H1 (cell line): ENCODE measurements at regions not wholly inside any gene's neighbourhood (a gene's known extent, or its start where the extent isn't known, plus 50 kb on each side); places are given as distances from the start of the nearest gene placed in this dataset.

Source experiments
- CTCF ChIA-PET: fragments of 300-600 bp; sonication (Branson Sonifier 250); formaldehyde crosslinking; loops from one replicate; lab custom pipeline; 2021; ENCODE audit not compliant: partially characterized antibody; lab: Charles Lee
- POLR2A ChIA-PET: fragments of 300-600 bp; sonication (Branson Sonifier 250); formaldehyde crosslinking; loops from one replicate; lab custom pipeline; 2021; ENCODE audit warnings: inconsistent platforms; ENCODE audit not compliant: partially characterized antibody; lab: Charles Lee
- DNase-seq, 2 experiments: peaks; one replicate each; pipeline versions ENCODE4 v3.0.0 to v3.0.0-alpha.2; 2010 to 2022; ENCODE audit warnings: low spot score in 2 of 2, low read depth in 1 of 2, mixed read lengths in 1 of 2
- FAIRE-seq: peaks from 2 replicates; lab custom pipeline; 2011; peaks lifted over from hg19 to GRCh38; lab: Jason Lieb, UNC
- H2AFZ ChIP-seq: 2 replicates; pipeline ENCODE4 v1.8.1; 2012; ENCODE audit warnings: low read length, inconsistent platforms
- H2AK5ac ChIP-seq: 2 replicates; pipeline ENCODE4 v1.6.1; 2013; ENCODE audit warnings: low read depth, low read length
- H2BK120ac ChIP-seq: replicated peaks from 2 replicates; pipeline ENCODE3; 2013; ENCODE audit warnings: low read depth, low read length, inconsistent platforms
- H2BK12ac ChIP-seq: 2 replicates; pipeline ENCODE4 v1.6.1; 2013; ENCODE audit warnings: low read depth, low read length
- H2BK15ac ChIP-seq: 2 replicates; pipeline ENCODE4 v1.6.1; 2013; ENCODE audit warnings: low read length
- H2BK20ac ChIP-seq: 2 replicates; pipeline ENCODE4 v1.6.1; 2013; ENCODE audit warnings: low read length
- H2BK5ac ChIP-seq: 2 replicates; pipeline ENCODE4 v1.6.1; 2013; ENCODE audit warnings: low read depth, low read length
- H3K14ac ChIP-seq: 2 replicates; pipeline ENCODE4 v1.6.1; 2013; ENCODE audit warnings: inconsistent platforms; ENCODE audit not compliant: insufficient read length
- H3K18ac ChIP-seq: 2 replicates; pipeline ENCODE4 v1.6.1; 2013; ENCODE audit warnings: low read length; ENCODE audit errors: extremely low read depth
- H3K23ac ChIP-seq: 2 replicates; pipeline ENCODE4 v1.6.1; 2013; ENCODE audit warnings: inconsistent platforms; ENCODE audit not compliant: insufficient read length
- H3K23me2 ChIP-seq: 2 replicates; pipeline ENCODE4 v1.6.1; 2013; ENCODE audit warnings: low read depth, low read length
- H3K27ac ChIP-seq: 2 replicates; pipeline ENCODE4 v1.6.1; 2011; ENCODE audit warnings: low read depth, low read length, inconsistent platforms
- H3K27me3 ChIP-seq, 4 experiments: replicated peaks in 1 of 4; 1 replicate in 1 of 4; 2 replicates in 3 of 4; pipeline versions ENCODE4 v1.6.1 to v1.8.1; 2011 to 2013; ENCODE audit warnings: low read length in 3 of 4, mild to moderate bottlenecking in 3 of 4, inconsistent platforms in 2 of 4, mixed read lengths in 2 of 4, moderate library complexity in 1 of 4; ENCODE audit not compliant: control insufficient read depth in 3 of 4, insufficient read depth in 3 of 4; ENCODE audit errors: extremely low read depth in 1 of 4
- H3K36me3 ChIP-seq, 4 experiments: 2 replicates each; pipeline versions ENCODE4 v1.6.1 to v1.8.1; 2011 to 2013; ENCODE audit warnings: mild to moderate bottlenecking in 4 of 4, low read length in 3 of 4, moderate library complexity in 2 of 4, control low read depth in 1 of 4, inconsistent platforms in 1 of 4; ENCODE audit not compliant: insufficient read depth in 4 of 4, control insufficient read depth in 2 of 4
- H3K4ac ChIP-seq: replicated peaks from 2 replicates; pipeline ENCODE3; 2013; ENCODE audit warnings: low read length, low read depth, mixed read lengths, inconsistent platforms; ENCODE audit not compliant: insufficient read length
- H3K4me1 ChIP-seq, 4 experiments: replicated peaks in 1 of 4; 1 replicate in 1 of 4; 2 replicates in 3 of 4; pipeline versions ENCODE4 v1.6.1 to v1.8.1; 2011 to 2013; ENCODE audit warnings: low read length in 3 of 4, inconsistent platforms in 2 of 4, mixed read lengths in 1 of 4; ENCODE audit not compliant: insufficient read depth in 4 of 4, control insufficient read depth in 3 of 4
- H3K4me2 ChIP-seq, 2 experiments: 2 replicates each; pipeline versions ENCODE4 v1.6.1 to v1.8.1; 2011 to 2013; ENCODE audit warnings: low read depth in 2 of 2, low read length in 2 of 2, control low read depth in 1 of 2, inconsistent platforms in 1 of 2, mild to moderate bottlenecking in 1 of 2; ENCODE audit not compliant: insufficient read depth in 1 of 2
- H3K4me3 ChIP-seq, 4 experiments: fragments of 200-600, 300-600 bp in 1 of 4; sonication (generic), shearing (Covaris generic), sonication (Bioruptor Twin) in 1 of 4; 2 replicates each; pipeline versions ENCODE4 v1.5.1 to v1.8.1; 2011 to 2016; ENCODE audit warnings: low read length in 4 of 4, low read depth in 3 of 4, control low read depth in 2 of 4, inconsistent platforms in 2 of 4, mild to moderate bottlenecking in 2 of 4, mixed read lengths in 1 of 4, moderate library complexity in 1 of 4; ENCODE audit not compliant: insufficient read depth in 2 of 4; ENCODE audit errors: extremely low read depth in 1 of 4
- H3K56ac ChIP-seq: replicated peaks from 2 replicates; pipeline ENCODE3; 2013; ENCODE audit warnings: low read depth, mild to moderate bottlenecking, mixed read lengths, low read length, inconsistent platforms; ENCODE audit not compliant: insufficient read length
- H3K79me1 ChIP-seq: 2 replicates; pipeline ENCODE4 v1.6.1; 2013; ENCODE audit warnings: low read depth, low read length, control low read depth
- H3K79me2 ChIP-seq, 2 experiments: 2 replicates each; pipeline versions ENCODE4 v1.6.1 to v1.8.1; 2012 to 2013; ENCODE audit warnings: low read length in 2 of 2, mild to moderate bottlenecking in 2 of 2, inconsistent platforms in 1 of 2; ENCODE audit not compliant: insufficient read depth in 2 of 2, control insufficient read depth in 1 of 2
- H3K9ac ChIP-seq, 4 experiments: replicated peaks in 1 of 4; 1 replicate in 1 of 4; 2 replicates in 3 of 4; pipeline versions ENCODE4 v1.6.1 to v1.8.1; 2011 to 2013; ENCODE audit warnings: low read depth in 3 of 4, low read length in 3 of 4, control low read depth in 2 of 4, mild to moderate bottlenecking in 2 of 4, moderate library complexity in 2 of 4, inconsistent platforms in 1 of 4; ENCODE audit errors: extremely low read depth in 1 of 4
- H3K9me3 ChIP-seq, 2 experiments: 2 replicates each; pipeline versions ENCODE4 v1.6.1 to v1.8.1; 2012 to 2013; ENCODE audit warnings: mild to moderate bottlenecking in 2 of 2, moderate library complexity in 2 of 2, control low read depth in 1 of 2, inconsistent platforms in 1 of 2, low read depth in 1 of 2, low read length in 1 of 2, mixed read lengths in 1 of 2; ENCODE audit not compliant: insufficient read depth in 2 of 2
- H4K20me1 ChIP-seq, 2 experiments: replicated peaks in 1 of 2; 2 replicates each; pipeline versions ENCODE3 to v1.8.1; 2011 to 2013; ENCODE audit warnings: inconsistent platforms in 2 of 2, low read length in 2 of 2, mild to moderate bottlenecking in 1 of 2; ENCODE audit not compliant: insufficient read depth in 2 of 2, control insufficient read depth in 1 of 2
- H4K5ac ChIP-seq: 2 replicates; pipeline ENCODE4 v1.6.1; 2013; ENCODE audit warnings: low read length, low read depth, mixed read lengths, inconsistent platforms; ENCODE audit not compliant: insufficient read length
- H4K8ac ChIP-seq: 2 replicates; pipeline ENCODE4 v1.8.0; 2013; ENCODE audit warnings: mild to moderate bottlenecking, moderate library complexity, low read length, inconsistent platforms; ENCODE audit not compliant: insufficient read depth; ENCODE audit errors: extremely low read depth
- H4K91ac ChIP-seq: replicated peaks from 2 replicates; pipeline ENCODE3; 2013; ENCODE audit warnings: low read length, mixed read lengths, inconsistent platforms; ENCODE audit not compliant: insufficient read length
- CBX8 ChIP-seq: fragments of 300-800, 300-1000 bp; sonication (generic); IDR thresholded peaks from 2 replicates; pipeline ENCODE4 v1.7.1; 2016; ENCODE audit warnings: low read depth, low read length, borderline replicate concordance
- CREB1 ChIP-seq: IDR thresholded peaks from 2 replicates; pipeline ENCODE4 v1.6.1; 2012; ENCODE audit warnings: inconsistent platforms
- EGR1 ChIP-seq: IDR thresholded peaks from 2 replicates; pipeline ENCODE4 v1.6.1; 2011; ENCODE audit warnings: low read depth, low read length, borderline replicate concordance
- EP300 ChIP-seq, 2 experiments: IDR thresholded peaks; 1 replicate in 1 of 2; 2 replicates in 1 of 2; pipeline ENCODE4 v1.6.1; 2011 to 2012; ENCODE audit warnings: low read depth in 2 of 2, low read length in 2 of 2, mild to moderate bottlenecking in 2 of 2, borderline replicate concordance in 1 of 2, inconsistent platforms in 1 of 2, moderate library complexity in 1 of 2
- EZH2 ChIP-seq: fragments of 200-600 bp; sonication (generic); IDR thresholded peaks from 2 replicates; pipeline ENCODE4 v1.7.1; 2012; ENCODE audit warnings: low read depth, mild to moderate bottlenecking, moderate library complexity, low read length, inconsistent platforms; ENCODE audit not compliant: severe bottlenecking
- JUND ChIP-seq: IDR thresholded peaks from 2 replicates; pipeline ENCODE4 v1.6.1; 2011; ENCODE audit warnings: mild to moderate bottlenecking, improper control_type of control experiment, low read length
- KDM1A ChIP-seq: fragments of 200-600, 300-600 bp; sonication (generic); IDR thresholded peaks from 2 replicates; pipeline ENCODE4 v1.7.1; 2016; ENCODE audit warnings: mild to moderate bottlenecking, low read length, borderline replicate concordance
- PHF8 ChIP-seq: fragments of 200-600 bp; sonication (generic); conservative IDR thresholded peaks from 2 replicates; pipeline ENCODE4 v1.7.1; 2012; ENCODE audit warnings: low read depth, mild to moderate bottlenecking, inconsistent platforms, low read length, moderate library complexity
- RNF2 ChIP-seq: fragments of 200-900, 300-1000 bp; sonication (generic); IDR thresholded peaks from 2 replicates; pipeline ENCODE4 v1.7.1; 2016; ENCODE audit warnings: borderline replicate concordance, low read depth, mild to moderate bottlenecking, antibody characterized with exemption, low read length; ENCODE audit not compliant: poor library complexity, severe bottlenecking; ENCODE audit errors: missing control alignments
- SP1 ChIP-seq: IDR thresholded peaks from 2 replicates; pipeline ENCODE4 v1.6.1; 2011; ENCODE audit warnings: low read depth, low read length
- SP2 ChIP-seq: IDR thresholded peaks from 2 replicates; pipeline ENCODE4 v1.6.1; 2012; ENCODE audit warnings: mild to moderate bottlenecking, low read length, inconsistent platforms
- TF ChIP-seq, protein P1 (sequence below): IDR thresholded peaks from 2 replicates; pipeline ENCODE4 v1.6.1; 2012; ENCODE audit warnings: inconsistent platforms

DNA sequence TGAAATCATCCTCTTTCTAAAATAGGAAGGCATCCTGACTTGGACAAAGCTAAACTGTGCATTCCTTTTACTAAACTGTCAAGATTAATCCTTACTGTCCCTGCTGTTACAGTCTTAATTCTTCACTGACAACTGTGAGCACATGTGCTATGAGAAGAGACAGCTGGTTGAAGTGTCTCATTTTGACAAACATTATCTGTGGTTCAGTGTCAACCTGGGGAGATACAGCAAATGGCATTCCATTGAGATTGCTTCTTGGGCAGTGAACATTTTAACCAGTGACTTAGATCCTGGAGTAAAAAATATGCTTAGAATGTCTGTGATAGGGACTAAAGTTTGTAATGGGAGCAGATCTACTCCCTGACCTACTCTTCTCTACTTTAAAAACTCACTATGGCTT is 552.6 kb upstream of the ATP2B1 start:
- no peak overlapping the region for H4K8ac ChIP-seq
- H3K27ac ChIP-seq, result no peak overlapping the region
- H4K5ac ChIP-seq, result no peak overlapping the region
- no peak overlapping the region for H2AFZ ChIP-seq
- DNase-seq (no peak), FAIRE-seq (no peak)
- no peak overlapping the region for H2BK5ac ChIP-seq
- ChIA-PET CTCF (no interaction called here), POLR2A (no interaction called here)
- no peak overlapping the region for H2BK15ac ChIP-seq
- no peaks in the 10 kb centered on the region for H3K79me2 ChIP-seq
- no peak overlapping the region for H4K91ac ChIP-seq
- no peak overlapping the region for H3K4ac ChIP-seq
- no peak overlapping the region for H3K18ac ChIP-seq
- H3K4me1 ChIP-seq, result no peaks in the 10 kb centered on the region
- no peak overlapping the region for H3K9ac ChIP-seq
- H3K23me2 ChIP-seq, result no peaks in the 10 kb centered on the region
- peaks cover 0 to 1% (median 0%) of the 10 kb centered on the region in 4 experiments; a peak in 1 of 7 replicates for H3K27me3 ChIP-seq
- no peaks in the 10 kb centered on the region for H3K79me1 ChIP-seq
- no peak overlapping the region for H3K23ac ChIP-seq
- H2BK120ac ChIP-seq, result no peak overlapping the region
- H3K14ac ChIP-seq, result no peak overlapping the region
- TF ChIP-seq EGR1 (no peak), EP300 (IDR thresholded peaks at IDR 0.05; ENCODE audit: borderline replicate concordance in 1 of 2, low read depth in 2 of 2, low read length in 2 of 2) (no peak), JUND (no peak), EZH2 (no peak), CBX8 (no peak), CREB1 (no peak), SP2 (no peak), RNF2 (no peak), PHF8 (no peak), SP1 (no peak), KDM1A (no peak)
- TF ChIP-seq, protein P1, sequence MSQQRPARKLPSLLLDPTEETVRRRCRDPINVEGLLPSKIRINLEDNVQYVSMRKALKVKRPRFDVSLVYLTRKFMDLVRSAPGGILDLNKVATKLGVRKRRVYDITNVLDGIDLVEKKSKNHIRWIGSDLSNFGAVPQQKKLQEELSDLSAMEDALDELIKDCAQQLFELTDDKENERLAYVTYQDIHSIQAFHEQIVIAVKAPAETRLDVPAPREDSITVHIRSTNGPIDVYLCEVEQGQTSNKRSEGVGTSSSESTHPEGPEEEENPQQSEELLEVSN, result no peak
- no peak overlapping the region for H2BK20ac ChIP-seq
- no peak overlapping the region for H3K4me3 ChIP-seq
- no peak overlapping the region for H3K56ac ChIP-seq
- H3K9me3 ChIP-seq, result no peaks in the 10 kb centered on the region
- H4K20me1 ChIP-seq, result no peaks in the 10 kb centered on the region
- H2BK12ac ChIP-seq, result no peak overlapping the region
- no peaks in the 10 kb centered on the region for H3K36me3 ChIP-seq
- H2AK5ac ChIP-seq, result no peak overlapping the region
- no peak overlapping the region for H3K4me2 ChIP-seq
